ENCODE measurements at regions not wholly inside any gene's neighbourhood (a gene's known extent, or its start where the extent isn't known, plus 50 kb on each side); places are given as distances from the start of the nearest gene placed in this dataset.

- H3K4me1 ChIP-seq (ENCODE audit: control insufficient read depth, insufficient read depth, low read length): peaks cover 23% of the 10 kb centered on the region
- no peak for ATAC-seq
Measured at GRCh38 chr1:58905126-58905490, 121.3 kb upstream of the JUN start.

GRCh38 chr1:58905628-58906221, 121.9 kb upstream of the JUN start:
- Histone ChIP-seq H3K27ac (ENCODE audit: low read length) (peak overlapping the region; percentile 56), H3K4me3 (ENCODE audit: low read depth in 2 of 2, low read length in 2 of 2) (no peak overlapping the region), H3K27me3 (ENCODE audit: control insufficient read depth, insufficient read depth, low read length) (no peaks in the 10 kb centered on the region), H3K4me1 (ENCODE audit: control insufficient read depth, insufficient read depth, low read length) (peaks cover 23% of the 10 kb centered on the region), H3K9me3 (ENCODE audit: control insufficient read depth, insufficient read depth, low read depth, low read length) (no peaks in the 10 kb centered on the region), H3K36me3 (ENCODE audit: control insufficient read depth, insufficient read depth, low read length) (no peaks in the 10 kb centered on the region)
- in situ Hi-C loops (cut with HindIII; ENCODE audit: low pct_unique_long_range_greater_than_20kb, low sequenced_read_pairs): no loop called here
- ChIA-PET CTCF (no interaction called here), POLR2A (no interaction called here)
- intact Hi-C loops (cut with micrococcal nuclease; ENCODE audit: unreplicated experiment): no loop called here
- ATAC-seq: no peak
- BruUV-seq (replicated peaks): no TSS peak
- TF ChIP-seq SIN3A (IDR thresholded peaks at IDR 0.05; ENCODE audit: borderline replicate concordance, insufficient read depth, low read depth, low read length) (no peak), TCF7L2 (IDR thresholded peaks at IDR 0.05; ENCODE audit: low read depth, low read length) (no peak), POLR2AphosphoS5 (IDR thresholded peaks at IDR 0.05; ENCODE audit: low read depth, low read length) (no peak)
- TF ChIP-seq, protein P1, sequence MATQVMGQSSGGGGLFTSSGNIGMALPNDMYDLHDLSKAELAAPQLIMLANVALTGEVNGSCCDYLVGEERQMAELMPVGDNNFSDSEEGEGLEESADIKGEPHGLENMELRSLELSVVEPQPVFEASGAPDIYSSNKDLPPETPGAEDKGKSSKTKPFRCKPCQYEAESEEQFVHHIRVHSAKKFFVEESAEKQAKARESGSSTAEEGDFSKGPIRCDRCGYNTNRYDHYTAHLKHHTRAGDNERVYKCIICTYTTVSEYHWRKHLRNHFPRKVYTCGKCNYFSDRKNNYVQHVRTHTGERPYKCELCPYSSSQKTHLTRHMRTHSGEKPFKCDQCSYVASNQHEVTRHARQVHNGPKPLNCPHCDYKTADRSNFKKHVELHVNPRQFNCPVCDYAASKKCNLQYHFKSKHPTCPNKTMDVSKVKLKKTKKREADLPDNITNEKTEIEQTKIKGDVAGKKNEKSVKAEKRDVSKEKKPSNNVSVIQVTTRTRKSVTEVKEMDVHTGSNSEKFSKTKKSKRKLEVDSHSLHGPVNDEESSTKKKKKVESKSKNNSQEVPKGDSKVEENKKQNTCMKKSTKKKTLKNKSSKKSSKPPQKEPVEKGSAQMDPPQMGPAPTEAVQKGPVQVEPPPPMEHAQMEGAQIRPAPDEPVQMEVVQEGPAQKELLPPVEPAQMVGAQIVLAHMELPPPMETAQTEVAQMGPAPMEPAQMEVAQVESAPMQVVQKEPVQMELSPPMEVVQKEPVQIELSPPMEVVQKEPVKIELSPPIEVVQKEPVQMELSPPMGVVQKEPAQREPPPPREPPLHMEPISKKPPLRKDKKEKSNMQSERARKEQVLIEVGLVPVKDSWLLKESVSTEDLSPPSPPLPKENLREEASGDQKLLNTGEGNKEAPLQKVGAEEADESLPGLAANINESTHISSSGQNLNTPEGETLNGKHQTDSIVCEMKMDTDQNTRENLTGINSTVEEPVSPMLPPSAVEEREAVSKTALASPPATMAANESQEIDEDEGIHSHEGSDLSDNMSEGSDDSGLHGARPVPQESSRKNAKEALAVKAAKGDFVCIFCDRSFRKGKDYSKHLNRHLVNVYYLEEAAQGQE (IDR thresholded peaks at IDR 0.05; ENCODE audit: insufficient read depth in 1 of 2, low read depth in 2 of 2, low read length in 1 of 2): no peak
- TF ChIP-seq, protein P2, sequence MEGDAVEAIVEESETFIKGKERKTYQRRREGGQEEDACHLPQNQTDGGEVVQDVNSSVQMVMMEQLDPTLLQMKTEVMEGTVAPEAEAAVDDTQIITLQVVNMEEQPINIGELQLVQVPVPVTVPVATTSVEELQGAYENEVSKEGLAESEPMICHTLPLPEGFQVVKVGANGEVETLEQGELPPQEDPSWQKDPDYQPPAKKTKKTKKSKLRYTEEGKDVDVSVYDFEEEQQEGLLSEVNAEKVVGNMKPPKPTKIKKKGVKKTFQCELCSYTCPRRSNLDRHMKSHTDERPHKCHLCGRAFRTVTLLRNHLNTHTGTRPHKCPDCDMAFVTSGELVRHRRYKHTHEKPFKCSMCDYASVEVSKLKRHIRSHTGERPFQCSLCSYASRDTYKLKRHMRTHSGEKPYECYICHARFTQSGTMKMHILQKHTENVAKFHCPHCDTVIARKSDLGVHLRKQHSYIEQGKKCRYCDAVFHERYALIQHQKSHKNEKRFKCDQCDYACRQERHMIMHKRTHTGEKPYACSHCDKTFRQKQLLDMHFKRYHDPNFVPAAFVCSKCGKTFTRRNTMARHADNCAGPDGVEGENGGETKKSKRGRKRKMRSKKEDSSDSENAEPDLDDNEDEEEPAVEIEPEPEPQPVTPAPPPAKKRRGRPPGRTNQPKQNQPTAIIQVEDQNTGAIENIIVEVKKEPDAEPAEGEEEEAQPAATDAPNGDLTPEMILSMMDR (IDR thresholded peaks at IDR 0.05): no peak
- DNase-seq (ENCODE audit: low read depth, low spot score): no peak

More at GRCh38 chr1:58905126-58905490, 121.3 kb upstream of the JUN start:
- ChIA-PET CTCF (no interaction called here), POLR2A (no interaction called here)
- Histone ChIP-seq H3K4me3 (ENCODE audit: low read depth in 2 of 2, low read length in 2 of 2) (no peak overlapping the region), H3K36me3 (ENCODE audit: control insufficient read depth, insufficient read depth, low read length) (no peaks in the 10 kb centered on the region), H3K9me3 (ENCODE audit: control insufficient read depth, insufficient read depth, low read depth, low read length) (no peaks in the 10 kb centered on the region), H3K27ac (ENCODE audit: low read length) (peak overlapping the region; percentile 56), H3K27me3 (ENCODE audit: control insufficient read depth, insufficient read depth, low read length) (no peaks in the 10 kb centered on the region)
- in situ Hi-C loops (cut with HindIII; ENCODE audit: low pct_unique_long_range_greater_than_20kb, low sequenced_read_pairs) (no loop called here), intact Hi-C loops (cut with micrococcal nuclease; ENCODE audit: unreplicated experiment) (no loop called here)
- TF ChIP-seq TCF7L2 (IDR thresholded peaks at IDR 0.05; ENCODE audit: low read depth, low read length): no peak
- TF ChIP-seq, protein P2 (IDR thresholded peaks at IDR 0.05): no peak
- no peak for TF ChIP-seq POLR2AphosphoS5 (IDR thresholded peaks at IDR 0.05; ENCODE audit: low read depth, low read length)
- no peak for TF ChIP-seq SIN3A (IDR thresholded peaks at IDR 0.05; ENCODE audit: borderline replicate concordance, insufficient read depth, low read depth, low read length)
- TF ChIP-seq, protein P1 (IDR thresholded peaks at IDR 0.05; ENCODE audit: insufficient read depth in 1 of 2, low read depth in 2 of 2, low read length in 1 of 2): no peak
- DNase-seq (ENCODE audit: low read depth, low spot score): no peak
- BruUV-seq (replicated peaks): no TSS peak
